Prostate gland (tissue), 2 donors: ENCODE measurements at regions not wholly inside any gene's neighbourhood (a gene's known extent, or its start where the extent isn't known, plus 50 kb on each side); places are given as distances from the start of the nearest gene placed in this dataset.

Source experiments
- POLR2AphosphoS5 ChIP-seq: sonication (generic); formaldehyde crosslinking; IDR thresholded peaks from one replicate; pipeline ENCODE4 v1.6.1; 2017; ENCODE audit warnings: antibody characterized with exemption
- TF ChIP-seq, protein P1 (sequence below), 4 experiments: fragments of 200-600 bp in 2 of 4; fragments of 450-650 bp in 2 of 4; sonication (generic) in 2 of 4; IDR thresholded peaks; 1 replicate in 3 of 4; 2 replicates in 1 of 4; pipeline ENCODE4 v1.5.1; 2016 to 2019; ENCODE audit warnings: antibody characterized with exemption in 4 of 4, mild to moderate bottlenecking in 2 of 4, moderate library complexity in 2 of 4

DNA sequence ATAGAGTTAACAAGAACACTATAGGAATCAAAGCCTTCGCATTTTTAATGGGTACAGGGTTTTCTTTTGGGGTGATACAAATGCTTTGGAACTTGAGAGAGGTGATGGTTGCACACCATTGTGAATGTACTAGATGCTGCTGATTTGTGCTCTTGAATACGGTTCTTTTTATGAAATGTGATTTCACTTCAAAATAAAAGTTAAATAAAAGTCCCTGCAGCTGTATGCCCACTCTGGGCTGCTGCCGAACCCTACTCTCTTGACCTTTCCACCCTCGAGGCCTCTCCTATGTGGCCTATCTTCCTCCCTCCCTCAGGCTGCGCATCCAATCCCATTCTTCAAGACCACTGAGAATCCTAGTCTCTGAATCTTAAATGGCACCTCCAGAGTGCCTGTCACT is 168.5 kb upstream of the AJAP1 start:
- TF ChIP-seq, protein P1, sequence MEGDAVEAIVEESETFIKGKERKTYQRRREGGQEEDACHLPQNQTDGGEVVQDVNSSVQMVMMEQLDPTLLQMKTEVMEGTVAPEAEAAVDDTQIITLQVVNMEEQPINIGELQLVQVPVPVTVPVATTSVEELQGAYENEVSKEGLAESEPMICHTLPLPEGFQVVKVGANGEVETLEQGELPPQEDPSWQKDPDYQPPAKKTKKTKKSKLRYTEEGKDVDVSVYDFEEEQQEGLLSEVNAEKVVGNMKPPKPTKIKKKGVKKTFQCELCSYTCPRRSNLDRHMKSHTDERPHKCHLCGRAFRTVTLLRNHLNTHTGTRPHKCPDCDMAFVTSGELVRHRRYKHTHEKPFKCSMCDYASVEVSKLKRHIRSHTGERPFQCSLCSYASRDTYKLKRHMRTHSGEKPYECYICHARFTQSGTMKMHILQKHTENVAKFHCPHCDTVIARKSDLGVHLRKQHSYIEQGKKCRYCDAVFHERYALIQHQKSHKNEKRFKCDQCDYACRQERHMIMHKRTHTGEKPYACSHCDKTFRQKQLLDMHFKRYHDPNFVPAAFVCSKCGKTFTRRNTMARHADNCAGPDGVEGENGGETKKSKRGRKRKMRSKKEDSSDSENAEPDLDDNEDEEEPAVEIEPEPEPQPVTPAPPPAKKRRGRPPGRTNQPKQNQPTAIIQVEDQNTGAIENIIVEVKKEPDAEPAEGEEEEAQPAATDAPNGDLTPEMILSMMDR (IDR thresholded peaks at IDR 0.05) = no peak
- no peak for TF ChIP-seq POLR2AphosphoS5
